ENCODE measurements at regions not wholly inside any gene's neighbourhood (a gene's known extent, or its start where the extent isn't known, plus 50 kb on each side); places are given as distances from the start of the nearest gene placed in this dataset.

DNA sequence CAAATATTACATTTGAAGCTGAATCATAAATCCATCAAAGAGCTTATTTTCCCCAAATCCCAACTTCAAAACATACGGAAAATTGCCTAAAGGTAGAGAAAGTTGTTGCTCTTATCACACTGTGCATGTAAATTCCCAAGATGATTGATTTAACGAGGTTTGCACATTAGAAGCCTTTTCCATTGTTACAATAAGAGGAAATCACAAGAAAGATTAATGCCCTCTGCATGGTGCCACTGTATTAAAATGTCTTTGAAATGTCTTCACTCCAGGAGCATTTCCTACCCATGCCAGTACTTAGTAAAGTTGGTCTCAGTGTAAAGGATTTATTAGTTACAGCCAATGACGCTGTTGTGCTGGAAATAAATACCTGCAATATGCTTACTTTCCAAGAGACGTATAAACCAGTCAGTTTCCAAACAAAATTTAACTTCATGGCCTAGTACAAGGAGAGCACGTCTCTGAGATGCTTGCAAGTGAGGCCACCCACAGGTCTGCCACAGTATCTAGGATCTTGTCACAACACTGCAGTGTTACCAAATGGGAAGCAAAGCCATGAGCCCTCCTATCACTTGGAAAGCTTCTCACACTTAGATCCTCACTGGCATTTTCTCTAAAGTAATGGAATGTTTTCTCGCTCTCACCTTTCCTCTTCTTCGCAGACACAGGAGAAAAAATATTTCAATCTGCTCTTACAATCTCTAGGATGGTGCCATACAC is 112.4 kb downstream of the CETN3 start:
- Histone ChIP-seq H3K4me3 (ENCODE audit: low read depth in 1 of 2, low read length in 1 of 2) (no peak overlapping the region), H3K36me3 (no peaks in the 10 kb centered on the region), H3K9me3 (no peaks in the 10 kb centered on the region), H3K4me1 (ENCODE audit: control insufficient read depth in 1 of 2, insufficient read depth in 1 of 2, low read depth in 1 of 2, low read length in 1 of 2) (no peaks in the 10 kb centered on the region), H3K27me3 (no peaks in the 10 kb centered on the region), H3K27ac (no peak overlapping the region)
- TF ChIP-seq, protein P1, sequence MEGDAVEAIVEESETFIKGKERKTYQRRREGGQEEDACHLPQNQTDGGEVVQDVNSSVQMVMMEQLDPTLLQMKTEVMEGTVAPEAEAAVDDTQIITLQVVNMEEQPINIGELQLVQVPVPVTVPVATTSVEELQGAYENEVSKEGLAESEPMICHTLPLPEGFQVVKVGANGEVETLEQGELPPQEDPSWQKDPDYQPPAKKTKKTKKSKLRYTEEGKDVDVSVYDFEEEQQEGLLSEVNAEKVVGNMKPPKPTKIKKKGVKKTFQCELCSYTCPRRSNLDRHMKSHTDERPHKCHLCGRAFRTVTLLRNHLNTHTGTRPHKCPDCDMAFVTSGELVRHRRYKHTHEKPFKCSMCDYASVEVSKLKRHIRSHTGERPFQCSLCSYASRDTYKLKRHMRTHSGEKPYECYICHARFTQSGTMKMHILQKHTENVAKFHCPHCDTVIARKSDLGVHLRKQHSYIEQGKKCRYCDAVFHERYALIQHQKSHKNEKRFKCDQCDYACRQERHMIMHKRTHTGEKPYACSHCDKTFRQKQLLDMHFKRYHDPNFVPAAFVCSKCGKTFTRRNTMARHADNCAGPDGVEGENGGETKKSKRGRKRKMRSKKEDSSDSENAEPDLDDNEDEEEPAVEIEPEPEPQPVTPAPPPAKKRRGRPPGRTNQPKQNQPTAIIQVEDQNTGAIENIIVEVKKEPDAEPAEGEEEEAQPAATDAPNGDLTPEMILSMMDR (IDR thresholded peaks at IDR 0.05), result no peak

DNA sequence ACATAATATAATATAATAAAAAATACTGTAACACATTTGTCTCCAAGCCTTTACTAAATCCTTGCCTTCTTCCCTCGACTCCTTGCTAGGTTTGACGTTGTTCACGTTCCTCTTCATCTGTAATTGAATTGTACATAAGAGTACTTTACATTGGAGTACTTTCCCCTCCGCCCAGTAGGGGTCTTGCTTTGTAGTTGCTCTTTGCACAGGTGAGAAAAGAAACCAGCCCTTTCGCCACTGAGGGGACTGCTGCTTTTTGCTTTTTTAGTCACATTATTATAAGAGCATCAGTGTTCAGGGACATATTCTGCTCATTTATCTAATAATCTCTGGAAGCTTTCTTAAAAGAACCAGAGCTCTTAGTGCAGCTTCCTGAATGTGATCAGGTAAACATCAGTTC is 115.0 kb downstream of the CETN3 start:
- TF ChIP-seq, protein P1 (IDR thresholded peaks at IDR 0.05), result no peak
- no peaks in the 10 kb centered on the region for H3K9me3 ChIP-seq
- H3K36me3 ChIP-seq, result no peaks in the 10 kb centered on the region
- H3K27ac ChIP-seq, result no peak overlapping the region
- H3K4me3 ChIP-seq (ENCODE audit: low read depth in 1 of 2, low read length in 1 of 2), result no peak overlapping the region
- H3K4me1 ChIP-seq (ENCODE audit: control insufficient read depth in 1 of 2, insufficient read depth in 1 of 2, low read depth in 1 of 2, low read length in 1 of 2), result no peaks in the 10 kb centered on the region
- H3K27me3 ChIP-seq, result no peaks in the 10 kb centered on the region

DNA sequence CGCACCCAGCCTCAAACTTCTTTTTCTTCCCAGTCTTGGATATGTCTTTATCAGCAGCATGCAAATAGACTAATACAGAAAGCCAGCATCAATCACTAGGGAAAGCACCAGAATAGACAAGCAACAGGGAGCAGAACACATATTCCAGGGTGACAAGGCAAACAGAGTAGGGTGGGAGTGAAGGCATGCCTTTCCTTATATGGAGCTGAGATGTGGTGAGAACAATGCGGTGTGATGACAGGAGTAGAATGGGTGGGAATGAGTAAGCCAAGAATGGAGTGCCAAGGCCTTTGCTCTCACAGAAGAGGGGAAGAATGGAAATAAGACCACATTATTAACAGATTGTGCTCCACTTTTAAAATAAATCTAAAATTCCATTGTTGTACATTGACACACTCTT is 115.6 kb downstream of the CETN3 start:
- Histone ChIP-seq H3K9me3 (no peaks in the 10 kb centered on the region), H3K36me3 (no peaks in the 10 kb centered on the region), H3K4me3 (ENCODE audit: low read depth in 1 of 2, low read length in 1 of 2) (no peak overlapping the region), H3K27ac (no peak overlapping the region), H3K4me1 (ENCODE audit: control insufficient read depth in 1 of 2, insufficient read depth in 1 of 2, low read depth in 1 of 2, low read length in 1 of 2) (no peaks in the 10 kb centered on the region), H3K27me3 (no peaks in the 10 kb centered on the region)
- TF ChIP-seq, protein P1 (IDR thresholded peaks at IDR 0.05), result no peak

DNA sequence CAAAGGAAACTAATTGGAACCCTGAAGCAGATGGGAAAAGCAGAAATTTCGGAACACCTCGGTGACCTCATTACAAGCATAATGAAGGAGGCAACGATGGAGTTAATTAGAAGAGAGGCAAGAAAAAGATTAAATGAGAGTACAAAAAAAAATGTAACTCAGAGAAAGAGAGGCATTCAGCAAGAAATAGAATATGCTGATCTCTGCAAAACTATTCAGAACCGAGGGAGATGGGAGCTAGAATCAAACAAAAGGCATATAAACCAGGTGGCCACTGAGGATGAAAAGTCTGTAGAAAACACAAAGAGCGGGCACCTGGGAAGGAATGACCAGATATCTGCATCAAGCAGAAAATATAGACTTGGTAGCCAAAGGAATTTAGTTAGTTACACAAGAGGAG is 118.9 kb downstream of the CETN3 start:
- Histone ChIP-seq H3K9me3 (no peaks in the 10 kb centered on the region), H3K4me3 (ENCODE audit: low read depth in 1 of 2, low read length in 1 of 2) (no peak overlapping the region), H3K27ac (no peak overlapping the region), H3K36me3 (no peaks in the 10 kb centered on the region), H3K27me3 (no peaks in the 10 kb centered on the region), H3K4me1 (ENCODE audit: control insufficient read depth in 1 of 2, insufficient read depth in 1 of 2, low read depth in 1 of 2, low read length in 1 of 2) (no peaks in the 10 kb centered on the region)
- TF ChIP-seq, protein P1 (IDR thresholded peaks at IDR 0.05), result no peak

DNA sequence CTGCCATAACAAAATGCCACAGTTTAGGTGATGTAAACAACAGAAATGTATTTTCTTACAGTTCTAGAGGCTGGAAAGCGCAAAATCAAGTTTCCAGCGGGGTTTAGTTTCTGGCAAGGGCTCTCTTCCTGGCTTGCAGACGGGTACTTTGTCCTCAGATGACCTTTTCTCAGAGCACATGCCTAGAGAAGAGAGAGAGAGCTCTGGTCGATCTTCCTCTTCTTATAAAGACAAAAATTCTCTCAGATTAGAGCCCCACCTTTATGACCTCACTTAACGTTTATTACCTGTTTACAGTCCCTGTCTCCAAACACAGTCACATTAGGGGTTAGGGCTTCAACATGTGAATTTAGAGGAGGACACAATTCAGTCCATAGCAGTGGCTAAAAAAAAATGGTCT is 119.7 kb downstream of the CETN3 start:
- H3K36me3 ChIP-seq, result no peaks in the 10 kb centered on the region
- H3K27me3 ChIP-seq, result no peaks in the 10 kb centered on the region
- no peak overlapping the region for H3K27ac ChIP-seq
- H3K9me3 ChIP-seq, result no peaks in the 10 kb centered on the region
- TF ChIP-seq, protein P1 (IDR thresholded peaks at IDR 0.05), result no peak
- H3K4me1 ChIP-seq (ENCODE audit: control insufficient read depth in 1 of 2, insufficient read depth in 1 of 2, low read depth in 1 of 2, low read length in 1 of 2), result no peaks in the 10 kb centered on the region
- no peak overlapping the region for H3K4me3 ChIP-seq (ENCODE audit: low read depth in 1 of 2, low read length in 1 of 2)

Measured in neutrophil (primary cell).